ENCODE measurements at regions not wholly inside any gene's neighbourhood (a gene's known extent, or its start where the extent isn't known, plus 50 kb on each side); places are given as distances from the start of the nearest gene placed in this dataset.

- Mint-ChIP-seq H3K4me1 (ENCODE audit: low read depth) (no peaks in the 10 kb centered on the region), H3K27ac (no peak overlapping the region), H3K27me3 (no peaks in the 10 kb centered on the region), H3K4me3 (no peak overlapping the region), H3K36me3 (ENCODE audit: low read depth) (no peaks in the 10 kb centered on the region), H3K9me3 (no peaks in the 10 kb centered on the region)
- intact Hi-C loops (cut with micrococcal nuclease), result no loop called here
Observed at GRCh38 chr3:139286825-139287224, 57.0 kb upstream of the MRPS22 start.

GRCh38 chr3:139287557-139287956 is 56.3 kb upstream of the MRPS22 start:
- intact Hi-C loops (cut with micrococcal nuclease), result no loop called here
- H3K27me3 Mint-ChIP-seq, result no peaks in the 10 kb centered on the region
- H3K27ac Mint-ChIP-seq, result no peak overlapping the region
- H3K36me3 Mint-ChIP-seq (ENCODE audit: low read depth), result no peaks in the 10 kb centered on the region
- H3K9me3 Mint-ChIP-seq, result no peaks in the 10 kb centered on the region
- H3K4me3 Mint-ChIP-seq, result no peak overlapping the region
- H3K4me1 Mint-ChIP-seq (ENCODE audit: low read depth), result no peaks in the 10 kb centered on the region

GRCh38 chr3:139288266-139288821 is 55.5 kb upstream of the MRPS22 start:
- no peaks in the 10 kb centered on the region for H3K27me3 Mint-ChIP-seq
- H3K27ac Mint-ChIP-seq, result no peak overlapping the region
- no peaks in the 10 kb centered on the region for H3K36me3 Mint-ChIP-seq (ENCODE audit: low read depth)
- intact Hi-C loops (cut with micrococcal nuclease), result no loop called here
- no peaks in the 10 kb centered on the region for H3K9me3 Mint-ChIP-seq
- no peaks in the 10 kb centered on the region for H3K4me1 Mint-ChIP-seq (ENCODE audit: low read depth)
- H3K4me3 Mint-ChIP-seq, result no peak overlapping the region

GRCh38 chr3:139289860-139290524 is 53.8 kb upstream of the MRPS22 start:
- H3K4me1 Mint-ChIP-seq (ENCODE audit: low read depth), result no peaks in the 10 kb centered on the region
- intact Hi-C loops (cut with micrococcal nuclease), result no loop called here
- no peaks in the 10 kb centered on the region for H3K36me3 Mint-ChIP-seq (ENCODE audit: low read depth)
- H3K4me3 Mint-ChIP-seq, result no peak overlapping the region
- H3K27me3 Mint-ChIP-seq, result peaks cover 2% of the 10 kb centered on the region
- H3K27ac Mint-ChIP-seq, result no peak overlapping the region
- no peaks in the 10 kb centered on the region for H3K9me3 Mint-ChIP-seq

GRCh38 chr3:139291276-139292051 is 52.4 kb upstream of the MRPS22 start:
- intact Hi-C loops (cut with micrococcal nuclease), result no loop called here
- Mint-ChIP-seq H3K4me1 (ENCODE audit: low read depth) (no peaks in the 10 kb centered on the region), H3K36me3 (ENCODE audit: low read depth) (no peaks in the 10 kb centered on the region), H3K9me3 (no peaks in the 10 kb centered on the region), H3K27me3 (peaks cover 3% of the 10 kb centered on the region), H3K4me3 (no peak overlapping the region), H3K27ac (no peak overlapping the region)

GRCh38 chr3:139292192-139292591 is 51.6 kb upstream of the MRPS22 start:
- H3K4me3 Mint-ChIP-seq, result no peak overlapping the region
- intact Hi-C loops (cut with micrococcal nuclease), result no loop called here
- no peaks in the 10 kb centered on the region for H3K9me3 Mint-ChIP-seq
- H3K4me1 Mint-ChIP-seq (ENCODE audit: low read depth), result no peaks in the 10 kb centered on the region
- H3K27me3 Mint-ChIP-seq, result peaks cover 3% of the 10 kb centered on the region
- H3K36me3 Mint-ChIP-seq (ENCODE audit: low read depth), result no peaks in the 10 kb centered on the region
- H3K27ac Mint-ChIP-seq, result no peak overlapping the region

DNA sequence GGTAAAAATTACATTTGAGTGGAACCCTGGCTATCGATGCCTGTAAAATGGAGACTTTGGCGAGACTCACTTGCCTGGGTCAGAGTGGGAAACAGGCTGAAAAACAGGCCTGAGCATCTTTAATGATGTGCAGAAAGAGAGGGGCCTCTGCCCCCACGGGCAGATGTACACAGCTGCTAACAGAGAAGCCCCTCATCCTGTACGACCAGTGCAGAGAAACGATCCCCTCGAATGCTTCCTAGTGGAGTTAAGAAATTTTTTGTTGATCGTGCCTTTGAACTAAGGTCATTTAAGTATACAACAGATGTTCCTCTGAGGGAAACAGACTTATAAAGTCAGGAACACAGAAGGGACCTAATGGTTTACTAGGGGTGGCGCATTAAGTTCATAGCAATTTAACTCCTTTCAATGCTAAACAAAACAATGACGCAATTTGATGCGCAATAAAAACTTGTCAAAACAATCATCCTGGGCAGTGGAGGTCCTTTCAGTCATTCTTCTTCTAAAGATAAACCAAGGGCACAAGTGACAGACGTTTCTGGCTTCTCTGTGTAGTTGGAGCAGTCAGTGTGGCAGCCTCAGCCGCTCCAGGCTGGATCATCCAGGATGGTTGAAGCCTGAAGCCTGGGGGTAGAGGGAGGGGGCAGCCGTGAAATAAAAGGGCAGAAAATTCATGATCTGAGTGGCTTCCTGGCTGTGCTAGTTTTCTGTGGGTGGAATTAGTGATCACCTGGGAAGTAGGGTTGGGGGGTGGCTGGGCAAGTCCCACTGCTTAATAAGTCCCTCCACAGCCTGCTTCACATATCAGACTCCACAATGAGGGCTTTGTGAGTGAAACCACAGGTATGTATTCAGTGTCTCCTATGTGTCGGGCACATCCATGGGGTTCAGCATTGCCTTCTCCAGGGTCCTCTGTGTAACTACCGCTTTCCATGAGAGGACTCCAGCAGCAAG is 50.8 kb upstream of the MRPS22 start:
- intact Hi-C loops (cut with micrococcal nuclease), result no loop called here
- no peaks in the 10 kb centered on the region for H3K4me1 Mint-ChIP-seq (ENCODE audit: low read depth)
- H3K27ac Mint-ChIP-seq, result no peak overlapping the region
- no peak overlapping the region for H3K4me3 Mint-ChIP-seq
- H3K36me3 Mint-ChIP-seq (ENCODE audit: low read depth), result no peaks in the 10 kb centered on the region
- no peaks in the 10 kb centered on the region for H3K9me3 Mint-ChIP-seq
- H3K27me3 Mint-ChIP-seq, result peaks cover 3% of the 10 kb centered on the region

- intact Hi-C loops (cut with micrococcal nuclease), result no loop called here
- Mint-ChIP-seq H3K4me3 (no peak overlapping the region), H3K4me1 (ENCODE audit: low read depth) (no peaks in the 10 kb centered on the region), H3K27me3 (peaks cover 3% of the 10 kb centered on the region), H3K27ac (no peak overlapping the region), H3K9me3 (no peaks in the 10 kb centered on the region), H3K36me3 (ENCODE audit: low read depth) (no peaks in the 10 kb centered on the region)
Observed at GRCh38 chr3:139293665-139294023, 50.2 kb upstream of the MRPS22 start.

Measured in dendritic cell treated with granulocyte-macrophage colony-stimulating factor and Interleukin-4, amounts not matched to agents 40 ng/mL and 50 ng/mL, for 4 days (primary cell).